MM.1S (cell line): ENCODE measurements at regions not wholly inside any gene's neighbourhood (a gene's known extent, or its start where the extent isn't known, plus 50 kb on each side); places are given as distances from the start of the nearest gene placed in this dataset.

Source experiments
- EZH2 ChIP-seq: fragments of 300-600 bp; sonication (generic); optimal IDR thresholded peaks from 2 replicates; pipeline ENCODE3; 2017; ENCODE audit warnings: low read depth, mild to moderate bottlenecking, antibody characterized with exemption, low read length, mixed read lengths
- EZH2phosphoT487 ChIP-seq: fragments of 300-600 bp; sonication (generic); IDR thresholded peaks from 2 replicates; pipeline ENCODE4 v1.6.1; 2018; ENCODE audit warnings: antibody characterized with exemption, low read length
- TF ChIP-seq, protein P1 (sequence below): fragments of 300-600 bp; sonication (generic); IDR thresholded peaks from 2 replicates; pipeline ENCODE4 v1.5.1; 2016; ENCODE audit warnings: antibody characterized with exemption, low read length, mixed read lengths

DNA sequence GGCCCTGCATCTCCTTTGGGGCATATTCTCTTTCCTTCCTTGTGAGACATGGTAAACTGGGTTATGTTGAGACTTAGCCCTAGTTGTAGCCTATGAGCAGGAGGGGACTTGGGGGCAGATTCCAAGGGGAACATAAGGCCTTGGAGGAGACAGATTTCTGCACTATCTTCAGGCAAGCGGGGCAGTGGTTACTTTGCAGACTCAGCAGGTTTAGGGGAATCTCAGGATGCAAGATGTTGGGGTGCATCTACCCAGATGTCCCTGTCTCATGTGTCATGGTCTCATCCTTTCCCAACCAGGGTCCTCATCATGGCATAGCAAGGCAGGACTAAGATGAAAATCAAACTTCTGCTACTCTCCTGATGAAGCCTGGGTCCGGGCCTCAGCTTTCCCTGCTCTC lies 58.6 kb upstream of the PTPRT start:
- TF ChIP-seq, protein P1, sequence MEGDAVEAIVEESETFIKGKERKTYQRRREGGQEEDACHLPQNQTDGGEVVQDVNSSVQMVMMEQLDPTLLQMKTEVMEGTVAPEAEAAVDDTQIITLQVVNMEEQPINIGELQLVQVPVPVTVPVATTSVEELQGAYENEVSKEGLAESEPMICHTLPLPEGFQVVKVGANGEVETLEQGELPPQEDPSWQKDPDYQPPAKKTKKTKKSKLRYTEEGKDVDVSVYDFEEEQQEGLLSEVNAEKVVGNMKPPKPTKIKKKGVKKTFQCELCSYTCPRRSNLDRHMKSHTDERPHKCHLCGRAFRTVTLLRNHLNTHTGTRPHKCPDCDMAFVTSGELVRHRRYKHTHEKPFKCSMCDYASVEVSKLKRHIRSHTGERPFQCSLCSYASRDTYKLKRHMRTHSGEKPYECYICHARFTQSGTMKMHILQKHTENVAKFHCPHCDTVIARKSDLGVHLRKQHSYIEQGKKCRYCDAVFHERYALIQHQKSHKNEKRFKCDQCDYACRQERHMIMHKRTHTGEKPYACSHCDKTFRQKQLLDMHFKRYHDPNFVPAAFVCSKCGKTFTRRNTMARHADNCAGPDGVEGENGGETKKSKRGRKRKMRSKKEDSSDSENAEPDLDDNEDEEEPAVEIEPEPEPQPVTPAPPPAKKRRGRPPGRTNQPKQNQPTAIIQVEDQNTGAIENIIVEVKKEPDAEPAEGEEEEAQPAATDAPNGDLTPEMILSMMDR, result no peak
- TF ChIP-seq EZH2 (no peak), EZH2phosphoT487 (no peak)
